ENCODE measurements at regions not wholly inside any gene's neighbourhood (a gene's known extent, or its start where the extent isn't known, plus 50 kb on each side); places are given as distances from the start of the nearest gene placed in this dataset.

DNA sequence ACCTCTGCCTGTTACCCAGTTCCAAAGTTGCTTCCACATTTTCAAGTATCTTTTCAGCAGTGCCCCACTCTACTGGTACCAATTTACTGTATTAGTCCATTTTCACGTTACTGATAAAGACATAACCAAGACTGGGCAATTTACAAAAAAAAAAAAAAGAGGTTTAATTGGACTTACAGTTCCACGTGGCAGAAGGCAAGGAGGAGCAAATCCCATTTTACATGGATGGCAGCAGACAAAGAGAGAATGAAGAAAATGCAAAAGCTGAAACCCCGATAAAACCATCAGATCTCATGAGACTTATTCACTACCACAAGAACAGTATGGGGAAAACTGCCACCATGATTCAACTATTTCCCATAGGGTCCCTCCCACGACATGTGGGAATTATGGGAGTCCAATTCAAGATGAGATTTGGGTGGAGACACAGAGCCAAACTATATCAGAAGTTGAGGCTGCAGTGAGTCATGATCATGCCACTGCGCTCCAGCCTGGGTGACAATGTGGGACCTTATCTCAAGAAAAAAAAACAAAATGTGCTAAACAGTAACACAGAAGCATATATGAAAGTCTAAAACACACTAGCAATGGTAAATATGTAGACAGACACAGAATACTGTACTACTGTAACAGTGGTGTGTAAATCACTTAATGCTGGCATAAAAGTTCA, 190.3 kb upstream of the ZC3H12C start:
- H3K9me2 ChIP-seq (replicated peaks; ENCODE audit: insufficient read depth): no peaks in the 10 kb centered on the region
- no peak overlapping the region for H3K4me3 ChIP-seq
- no peak overlapping the region for H2AFZ ChIP-seq
- TF ChIP-seq EZH2 (IDR thresholded peaks at IDR 0.05; ENCODE audit: borderline replicate concordance) (no peak), EZH2phosphoT487 (IDR thresholded peaks at IDR 0.05; ENCODE audit: low read depth, severe bottlenecking, unreplicated experiment) (no peak)
- TF ChIP-seq, protein P1, sequence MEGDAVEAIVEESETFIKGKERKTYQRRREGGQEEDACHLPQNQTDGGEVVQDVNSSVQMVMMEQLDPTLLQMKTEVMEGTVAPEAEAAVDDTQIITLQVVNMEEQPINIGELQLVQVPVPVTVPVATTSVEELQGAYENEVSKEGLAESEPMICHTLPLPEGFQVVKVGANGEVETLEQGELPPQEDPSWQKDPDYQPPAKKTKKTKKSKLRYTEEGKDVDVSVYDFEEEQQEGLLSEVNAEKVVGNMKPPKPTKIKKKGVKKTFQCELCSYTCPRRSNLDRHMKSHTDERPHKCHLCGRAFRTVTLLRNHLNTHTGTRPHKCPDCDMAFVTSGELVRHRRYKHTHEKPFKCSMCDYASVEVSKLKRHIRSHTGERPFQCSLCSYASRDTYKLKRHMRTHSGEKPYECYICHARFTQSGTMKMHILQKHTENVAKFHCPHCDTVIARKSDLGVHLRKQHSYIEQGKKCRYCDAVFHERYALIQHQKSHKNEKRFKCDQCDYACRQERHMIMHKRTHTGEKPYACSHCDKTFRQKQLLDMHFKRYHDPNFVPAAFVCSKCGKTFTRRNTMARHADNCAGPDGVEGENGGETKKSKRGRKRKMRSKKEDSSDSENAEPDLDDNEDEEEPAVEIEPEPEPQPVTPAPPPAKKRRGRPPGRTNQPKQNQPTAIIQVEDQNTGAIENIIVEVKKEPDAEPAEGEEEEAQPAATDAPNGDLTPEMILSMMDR (IDR thresholded peaks at IDR 0.05; ENCODE audit: poor library complexity): no peak
- H3K9me3 ChIP-seq (ENCODE audit: low read depth): no peaks in the 10 kb centered on the region
- no peaks in the 10 kb centered on the region for H3K4me1 ChIP-seq (ENCODE audit: insufficient read depth)
- H4K20me1 ChIP-seq (ENCODE audit: insufficient read depth, poor library complexity, severe bottlenecking): no peaks in the 10 kb centered on the region
- H3K27ac ChIP-seq: no peak overlapping the region
- no peaks in the 10 kb centered on the region for H3K79me2 ChIP-seq
- H3K36me3 ChIP-seq (replicated peaks; ENCODE audit: insufficient read depth, low read depth): no peaks in the 10 kb centered on the region
- WGBS (ENCODE audit: low lambda C conversion rate, missing lambda C conversion rate): 77% methylated on average over 5 of the region's 5 CpGs
- H3K27me3 ChIP-seq: no peaks in the 10 kb centered on the region
- H3K4me2 ChIP-seq: no peak overlapping the region
- DNase-seq (ENCODE audit: low spot score): no peak

DNA sequence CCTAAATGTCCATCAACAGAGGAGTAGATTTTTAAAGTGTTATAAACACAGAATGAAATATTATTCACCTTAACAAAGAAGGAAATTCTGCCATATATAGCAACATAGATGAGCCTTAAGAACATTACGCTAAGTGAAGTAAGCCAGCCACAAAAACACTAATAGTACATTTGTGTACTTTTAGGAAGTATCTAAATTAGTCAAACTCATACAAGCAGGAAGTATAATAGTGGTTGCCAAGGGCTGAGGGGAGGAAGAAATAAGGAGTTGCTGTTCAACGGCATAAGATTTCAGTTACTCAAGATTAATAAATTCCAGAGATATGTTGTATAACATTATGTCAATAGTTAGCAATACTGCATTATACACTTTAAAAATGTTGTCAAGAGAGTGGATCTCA, 181.7 kb upstream of the ZC3H12C start:
- Histone ChIP-seq H3K27me3 (no peaks in the 10 kb centered on the region), H3K4me3 (no peak overlapping the region)
- WGBS (ENCODE audit: low lambda C conversion rate, missing lambda C conversion rate): 74% methylated on average over 2 of the region's 2 CpGs

DNA sequence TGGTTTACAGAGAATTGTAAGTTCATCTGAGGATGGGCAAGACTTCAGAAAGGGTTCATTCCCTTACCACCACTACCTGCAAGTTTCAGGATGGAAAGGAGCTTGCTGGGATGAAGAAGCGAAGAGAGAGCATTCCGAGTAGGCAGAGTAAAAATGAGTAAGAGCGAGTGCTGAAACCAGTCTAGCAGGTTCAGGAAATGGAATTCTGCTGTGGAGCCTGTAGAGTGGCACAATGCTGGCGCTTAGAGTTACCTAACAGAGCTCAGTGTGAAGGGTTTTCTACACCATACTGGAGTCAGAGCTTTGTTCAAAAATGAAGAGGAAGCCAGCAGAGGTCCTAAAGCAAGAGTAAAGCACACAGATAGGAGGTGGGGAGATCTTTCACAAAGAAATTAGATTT, 179.2 kb upstream of the ZC3H12C start:
- WGBS (ENCODE audit: low lambda C conversion rate, missing lambda C conversion rate): 65% methylated on average over 4 of the region's 4 CpGs
- Histone ChIP-seq H3K27ac (no peak overlapping the region), H3K9me3 (ENCODE audit: low read depth) (no peaks in the 10 kb centered on the region), H3K4me3 (no peak overlapping the region), H3K4me1 (ENCODE audit: insufficient read depth) (no peaks in the 10 kb centered on the region), H3K9me2 (replicated peaks; ENCODE audit: insufficient read depth) (no peaks in the 10 kb centered on the region), H3K27me3 (no peaks in the 10 kb centered on the region), H3K36me3 (replicated peaks; ENCODE audit: insufficient read depth, low read depth) (no peaks in the 10 kb centered on the region), H4K20me1 (ENCODE audit: insufficient read depth, poor library complexity, severe bottlenecking) (no peaks in the 10 kb centered on the region), H3K79me2 (no peaks in the 10 kb centered on the region), H2AFZ (no peak overlapping the region), H3K4me2 (no peak overlapping the region)
- peak; percentile 9 for DNase-seq (ENCODE audit: low spot score)
- TF ChIP-seq, protein P1 (IDR thresholded peaks at IDR 0.05; ENCODE audit: poor library complexity): no peak
- TF ChIP-seq EZH2phosphoT487 (IDR thresholded peaks at IDR 0.05; ENCODE audit: low read depth, severe bottlenecking, unreplicated experiment) (no peak), EZH2 (IDR thresholded peaks at IDR 0.05; ENCODE audit: borderline replicate concordance) (no peak)

More for the DNA sequence above, 181.7 kb upstream of the ZC3H12C start:
- no peak overlapping the region for H2AFZ ChIP-seq
- H3K36me3 ChIP-seq (replicated peaks; ENCODE audit: insufficient read depth, low read depth): no peaks in the 10 kb centered on the region
- H3K4me1 ChIP-seq (ENCODE audit: insufficient read depth): no peaks in the 10 kb centered on the region
- no peak for DNase-seq (ENCODE audit: low spot score)
- no peak overlapping the region for H3K4me2 ChIP-seq
- no peak overlapping the region for H3K27ac ChIP-seq
- TF ChIP-seq, protein P1 (IDR thresholded peaks at IDR 0.05; ENCODE audit: poor library complexity): no peak
- no peak for TF ChIP-seq EZH2 (IDR thresholded peaks at IDR 0.05; ENCODE audit: borderline replicate concordance)
- TF ChIP-seq EZH2phosphoT487 (IDR thresholded peaks at IDR 0.05; ENCODE audit: low read depth, severe bottlenecking, unreplicated experiment): no peak
- no peaks in the 10 kb centered on the region for H4K20me1 ChIP-seq (ENCODE audit: insufficient read depth, poor library complexity, severe bottlenecking)
- no peaks in the 10 kb centered on the region for H3K9me3 ChIP-seq (ENCODE audit: low read depth)
- no peaks in the 10 kb centered on the region for H3K9me2 ChIP-seq (replicated peaks; ENCODE audit: insufficient read depth)
- H3K79me2 ChIP-seq: no peaks in the 10 kb centered on the region
